ENCODE measurements at regions not wholly inside any gene's neighbourhood (a gene's known extent, or its start where the extent isn't known, plus 50 kb on each side); places are given as distances from the start of the nearest gene placed in this dataset.

GRCh38 chr4:66667249-66667648 is 878.1 kb downstream of the CENPC start:
- TF ChIP-seq EZH2 (IDR thresholded peaks at IDR 0.05; ENCODE audit: borderline replicate concordance, low read length), result no peak
- TF ChIP-seq CTCF (conservative IDR thresholded peaks at IDR 0.05 in 1 of 2, IDR thresholded peaks at IDR 0.05 in 1 of 2; ENCODE audit: extremely low read depth in 1 of 2, insufficient read depth in 1 of 2, low read depth in 1 of 2, low read length in 2 of 2), result no peak
